ENCODE measurements at regions not wholly inside any gene's neighbourhood (a gene's known extent, or its start where the extent isn't known, plus 50 kb on each side); places are given as distances from the start of the nearest gene placed in this dataset.

GRCh38 chr11:25953006-25953405, 378.9 kb upstream of the ANO3 start:
- no peak for TF ChIP-seq CTCF (conservative IDR thresholded peaks at IDR 0.05; ENCODE audit: low read length)
- TF ChIP-seq EZH2phosphoT487 (IDR thresholded peaks at IDR 0.05; ENCODE audit: borderline replicate concordance, low read depth, low read length), result no peak
